Kidney (tissue), 13 donors: ENCODE measurements at regions not wholly inside any gene's neighbourhood (a gene's known extent, or its start where the extent isn't known, plus 50 kb on each side); places are given as distances from the start of the nearest gene placed in this dataset.

Source experiments
- DNase-seq, 5 donors: peaks; one replicate each; pipeline ENCODE4 v3.0.0-alpha.2; 2013 to 2020
- FAIRE-seq: peaks from 2 replicates; lab custom pipeline; 2012; peaks lifted over from hg19 to GRCh38; lab: Jason Lieb, UNC
- H3K27ac ChIP-seq, 2 donors: one replicate each; pipeline ENCODE4 v1.7.0; 2013; ENCODE audit warnings: low read depth in 2 of 2, low read length in 2 of 2, inconsistent platforms in 1 of 2
- H3K27me3 ChIP-seq: one replicate; pipeline ENCODE4 v1.7.1; 2013; ENCODE audit warnings: low read length, inconsistent platforms; ENCODE audit not compliant: control insufficient read depth, insufficient read depth
- H3K36me3 ChIP-seq, 3 donors: one replicate each; pipeline versions ENCODE4 v1.7.0 to v1.7.1; 2013; ENCODE audit warnings: low read length in 3 of 3, control low read depth in 1 of 3, inconsistent platforms in 1 of 3; ENCODE audit not compliant: insufficient read depth in 3 of 3, control insufficient read depth in 2 of 3
- H3K4me1 ChIP-seq, 3 donors: one replicate each; pipeline versions ENCODE4 v1.7.0 to v1.7.1; 2013; ENCODE audit warnings: low read length in 3 of 3, inconsistent platforms in 1 of 3, low read depth in 1 of 3; ENCODE audit not compliant: control insufficient read depth in 2 of 3, insufficient read depth in 2 of 3
- H3K4me3 ChIP-seq, 3 donors: one replicate each; pipeline versions ENCODE4 v1.7.0 to v1.8.1; 2013; ENCODE audit warnings: low read length in 3 of 3, control low read depth in 1 of 3, inconsistent platforms in 1 of 3
- H3K9ac ChIP-seq, 3 donors: one replicate each; pipeline versions ENCODE4 v1.7.0 to v1.7.1; 2013; ENCODE audit warnings: low read length in 3 of 3, control low read depth in 1 of 3, inconsistent platforms in 1 of 3
- H3K9me3 ChIP-seq, 3 donors: one replicate each; pipeline versions ENCODE4 v1.7.0 to v1.7.1; 2013; ENCODE audit warnings: low read length in 3 of 3, control low read depth in 1 of 3, inconsistent platforms in 1 of 3; ENCODE audit not compliant: control insufficient read depth in 2 of 3, insufficient read depth in 1 of 3
- CTCF ChIP-seq: IDR thresholded peaks from 3 replicates; pipeline ENCODE4 v1.5.1; 2012; ENCODE audit warnings: mild to moderate bottlenecking, moderate library complexity, borderline replicate concordance; ENCODE audit not compliant: insufficient read depth; ENCODE audit errors: extremely low read depth
- intact Hi-C: fragments of 100-400 bp; cut with DNase I; formaldehyde crosslinking; loops from one replicate; pipeline ENCODE4 v1.11.1; 2022
- donor health status: control.
- donor health status: control.
- donor health status: control.
- donor health status: control.
- donor health status: control.
- donor health status: DM: yes; HTN: yes; CAD: no.
- donor health status: Normal renal cell carcinoma (clear cell type).

- Histone ChIP-seq H3K9me3 (no peaks in the 10 kb centered on the region), H3K27me3 (no peaks in the 10 kb centered on the region), H3K4me3 (no peak overlapping the region), H3K27ac (no peak overlapping the region), H3K4me1 (peaks cover 0 to 4% (median 0%) of the 10 kb centered on the region in 3 donors), H3K36me3 (no peaks in the 10 kb centered on the region), H3K9ac (no peak overlapping the region)
- intact Hi-C loops: no loop called here
- no peak for TF ChIP-seq CTCF
- no peak for DNase-seq
- no peak for FAIRE-seq
These were observed 351.2 kb upstream of the ERCC4 start for GRCh38 chr16:13568803-13569202.

GRCh38 chr16:13569986-13570385 is 350.0 kb upstream of the ERCC4 start:
- H3K9me3 ChIP-seq: no peaks in the 10 kb centered on the region
- H3K27ac ChIP-seq: no peak overlapping the region
- DNase-seq (no peak), FAIRE-seq (no peak)
- intact Hi-C loops: no loop called here
- no peak overlapping the region for H3K4me3 ChIP-seq
- H3K36me3 ChIP-seq: no peaks in the 10 kb centered on the region
- TF ChIP-seq CTCF: no peak
- no peak overlapping the region for H3K9ac ChIP-seq
- no peaks in the 10 kb centered on the region for H3K27me3 ChIP-seq
- H3K4me1 ChIP-seq: peaks cover 0 to 4% (median 0%) of the 10 kb centered on the region in 3 donors

DNA sequence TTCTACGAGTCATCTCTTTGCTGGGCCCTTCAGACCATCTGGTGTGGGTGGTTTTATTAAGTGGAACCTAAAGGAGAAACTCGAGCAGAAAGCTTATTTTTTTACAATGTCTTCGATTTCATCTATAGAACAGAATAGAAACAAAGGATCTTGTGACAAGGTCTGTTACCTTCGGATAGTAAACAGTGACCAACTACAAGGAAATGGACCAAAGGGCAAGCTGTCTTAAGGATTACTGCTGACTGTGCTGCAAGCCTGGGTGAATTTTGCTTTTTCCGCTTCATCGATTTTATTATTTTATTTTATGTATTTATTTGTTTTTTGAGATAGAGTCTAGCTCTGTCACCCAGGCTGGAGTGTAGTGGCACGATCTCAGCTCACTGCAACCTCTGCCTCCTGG is 348.9 kb upstream of the ERCC4 start:
- DNase-seq: peak in 2 of 5 donors; percentile 38 to 51
- H3K9ac ChIP-seq: no peak overlapping the region
- peaks cover 0 to 4% (median 0%) of the 10 kb centered on the region in 3 donors for H3K4me1 ChIP-seq
- intact Hi-C loops: no loop called here
- H3K4me3 ChIP-seq: no peak overlapping the region
- no peaks in the 10 kb centered on the region for H3K36me3 ChIP-seq
- no peak for TF ChIP-seq CTCF
- H3K9me3 ChIP-seq: no peaks in the 10 kb centered on the region
- no peaks in the 10 kb centered on the region for H3K27me3 ChIP-seq
- no peak for FAIRE-seq
- H3K27ac ChIP-seq: no peak overlapping the region

DNA sequence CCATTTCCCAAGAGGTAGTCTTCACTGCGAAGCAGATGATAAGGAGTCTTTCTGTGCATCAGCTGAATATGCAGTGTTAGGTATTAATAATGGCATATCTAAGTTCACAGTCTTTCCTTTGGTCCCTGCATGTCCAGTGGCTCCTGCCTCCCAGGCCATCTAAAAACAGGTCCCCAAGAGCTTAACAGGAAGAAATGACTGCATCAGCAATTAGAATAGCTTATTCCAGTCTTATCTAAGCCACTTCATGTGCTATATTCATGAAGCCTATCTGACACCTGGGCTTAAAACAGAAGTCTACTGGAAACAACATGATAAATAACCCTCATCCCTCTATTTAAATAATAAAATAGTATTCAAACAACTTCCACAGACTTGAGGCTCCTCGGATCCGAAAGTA is 346.1 kb upstream of the ERCC4 start:
- H3K36me3 ChIP-seq: no peaks in the 10 kb centered on the region
- TF ChIP-seq CTCF: no peak
- no peak for FAIRE-seq
- H3K27me3 ChIP-seq: no peaks in the 10 kb centered on the region
- intact Hi-C loops: no loop called here
- no peak overlapping the region for H3K9ac ChIP-seq
- no peak for DNase-seq
- H3K4me1 ChIP-seq: peaks cover 0 to 4% (median 0%) of the 10 kb centered on the region in 3 donors
- no peak overlapping the region for H3K4me3 ChIP-seq
- H3K9me3 ChIP-seq: no peaks in the 10 kb centered on the region
- H3K27ac ChIP-seq: no peak overlapping the region
